Glutamatergic neuron (in vitro differentiated cells): ENCODE measurements at regions not wholly inside any gene's neighbourhood (a gene's known extent, or its start where the extent isn't known, plus 50 kb on each side); places are given as distances from the start of the nearest gene placed in this dataset.

Experiments
- DNase-seq: peaks from one replicate; pipeline ENCODE4 v3.0.0; 2022
- H3K27ac Mint-ChIP-seq: one replicate; pipeline ENCODE4 v1.8.0; 2020; ENCODE audit warnings: mild to moderate bottlenecking, mixed read lengths, inconsistent platforms; ENCODE audit not compliant: unreplicated experiment
- H3K27me3 Mint-ChIP-seq: one replicate; pipeline ENCODE4 v1.8.0; 2020; ENCODE audit warnings: mild to moderate bottlenecking, moderate library complexity, mixed read lengths, inconsistent platforms; ENCODE audit not compliant: unreplicated experiment
- H3K36me3 Mint-ChIP-seq: one replicate; pipeline ENCODE4 v1.8.0; 2020; ENCODE audit warnings: mild to moderate bottlenecking, mixed read lengths, inconsistent platforms; ENCODE audit not compliant: unreplicated experiment
- H3K4me1 Mint-ChIP-seq: one replicate; pipeline ENCODE4 v1.8.0; 2020; ENCODE audit warnings: mild to moderate bottlenecking, low read depth, mixed read lengths, inconsistent platforms; ENCODE audit not compliant: unreplicated experiment
- H3K4me3 Mint-ChIP-seq: one replicate; pipeline ENCODE4 v1.8.0; 2020; ENCODE audit warnings: mild to moderate bottlenecking, mixed read lengths, inconsistent platforms; ENCODE audit not compliant: unreplicated experiment
- H3K9me3 Mint-ChIP-seq: one replicate; pipeline ENCODE4 v1.8.0; 2020; ENCODE audit warnings: mild to moderate bottlenecking, moderate library complexity, mixed read lengths, inconsistent platforms; ENCODE audit not compliant: unreplicated experiment
- CTCF ChIP-seq: fragments of 200-600 bp; sonication (generic); IDR thresholded peaks from one replicate; pipeline ENCODE4 v1.5.0; 2021; ENCODE audit not compliant: partially characterized antibody, unreplicated experiment

GRCh38 chr7:7100432-7100849 is 81.9 kb upstream of the C1GALT1 start:
- Mint-ChIP-seq H3K4me1 (peaks cover 20% of the 10 kb centered on the region), H3K36me3 (no peaks in the 10 kb centered on the region), H3K4me3 (no peak overlapping the region), H3K27me3 (peaks cover 4% of the 10 kb centered on the region), H3K9me3 (no peaks in the 10 kb centered on the region), H3K27ac (peak overlapping the region; percentile 73)
- TF ChIP-seq CTCF: no peak
- DNase-seq: no peak

GRCh38 chr7:7102906-7103305 is 79.4 kb upstream of the C1GALT1 start:
- peaks cover 20% of the 10 kb centered on the region for H3K4me1 Mint-ChIP-seq
- H3K4me3 Mint-ChIP-seq: no peak overlapping the region
- H3K27ac Mint-ChIP-seq: no peak overlapping the region
- DNase-seq: no peak
- no peak for TF ChIP-seq CTCF
- H3K27me3 Mint-ChIP-seq: peaks cover 4% of the 10 kb centered on the region
- no peaks in the 10 kb centered on the region for H3K36me3 Mint-ChIP-seq
- H3K9me3 Mint-ChIP-seq: peaks cover 2% of the 10 kb centered on the region

GRCh38 chr7:7103343-7104313 is 78.7 kb upstream of the C1GALT1 start:
- Mint-ChIP-seq H3K9me3 (peaks cover 2% of the 10 kb centered on the region), H3K27me3 (peaks cover 4% of the 10 kb centered on the region), H3K27ac (no peak overlapping the region), H3K4me1 (peaks cover 20% of the 10 kb centered on the region), H3K36me3 (no peaks in the 10 kb centered on the region), H3K4me3 (no peak overlapping the region)
- no peak for DNase-seq
- TF ChIP-seq CTCF: peak; percentile 66

- Mint-ChIP-seq H3K36me3 (no peaks in the 10 kb centered on the region), H3K27me3 (peaks cover 3% of the 10 kb centered on the region), H3K27ac (no peak overlapping the region), H3K4me1 (peaks cover 17% of the 10 kb centered on the region), H3K9me3 (peaks cover 2% of the 10 kb centered on the region), H3K4me3 (no peak overlapping the region)
- DNase-seq: no peak
- TF ChIP-seq CTCF: no peak
Observed at GRCh38 chr7:7104314-7104698, 78.0 kb upstream of the C1GALT1 start.

- Mint-ChIP-seq H3K9me3 (peaks cover 2% of the 10 kb centered on the region), H3K27ac (no peak overlapping the region), H3K27me3 (peaks cover 2% of the 10 kb centered on the region), H3K4me3 (no peak overlapping the region), H3K4me1 (peaks cover 15% of the 10 kb centered on the region), H3K36me3 (no peaks in the 10 kb centered on the region)
- TF ChIP-seq CTCF: no peak
- DNase-seq: no peak
Observed at GRCh38 chr7:7104971-7105370, 77.4 kb upstream of the C1GALT1 start.
